ENCODE measurements at regions not wholly inside any gene's neighbourhood (a gene's known extent, or its start where the extent isn't known, plus 50 kb on each side); places are given as distances from the start of the nearest gene placed in this dataset.
"Not testable (repeated sequence)": the region's sequence is repeated elsewhere in the genome, so short reads cannot be mapped to it uniquely, and the experiment has no call there.

GRCh38 chr16:88248761-88249160 is 134.0 kb upstream of the ZNF469 start:
- H3K23ac ChIP-seq (ENCODE audit: insufficient read length); H2BK12ac ChIP-seq (ENCODE audit: low read depth, low read length); H3K27me3 ChIP-seq (replicated peaks in 1 of 4; ENCODE audit: control insufficient read depth in 3 of 4, extremely low read depth in 1 of 4, insufficient read depth in 3 of 4, low read length in 3 of 4); H2BK5ac ChIP-seq (ENCODE audit: low read depth, low read length); H4K91ac ChIP-seq (replicated peaks; ENCODE audit: insufficient read length, low read length); CTCF ChIA-PET (ENCODE audit: partially characterized antibody); H2BK120ac ChIP-seq (replicated peaks; ENCODE audit: low read depth, low read length); H3K9me3 ChIP-seq (ENCODE audit: insufficient read depth in 2 of 2, low read depth in 1 of 2, low read length in 1 of 2); H4K5ac ChIP-seq (ENCODE audit: insufficient read length, low read depth, low read length); H3K79me2 ChIP-seq (ENCODE audit: control insufficient read depth in 1 of 2, insufficient read depth in 2 of 2, low read length in 2 of 2); H3K4ac ChIP-seq (replicated peaks; ENCODE audit: insufficient read length, low read depth, low read length); H3K79me1 ChIP-seq (ENCODE audit: low read depth, low read length); H3K4me1 ChIP-seq (replicated peaks in 1 of 4; ENCODE audit: control insufficient read depth in 3 of 4, insufficient read depth in 4 of 4, low read length in 3 of 4); H4K20me1 ChIP-seq (replicated peaks in 1 of 2; ENCODE audit: control insufficient read depth in 1 of 2, insufficient read depth in 2 of 2, low read length in 2 of 2); H4K8ac ChIP-seq (ENCODE audit: extremely low read depth, insufficient read depth, low read length); H3K36me3 ChIP-seq (ENCODE audit: control insufficient read depth in 2 of 4, insufficient read depth in 4 of 4, low read length in 3 of 4); H2AFZ ChIP-seq (ENCODE audit: low read length); H2BK20ac ChIP-seq (ENCODE audit: low read length); H2BK15ac ChIP-seq (ENCODE audit: low read length); DNase-seq (ENCODE audit: low read depth in 1 of 2, low spot score in 2 of 2); H3K27ac ChIP-seq (ENCODE audit: low read depth, low read length); H2AK5ac ChIP-seq (ENCODE audit: low read depth, low read length); H3K9ac ChIP-seq (replicated peaks in 1 of 4; ENCODE audit: extremely low read depth in 1 of 4, low read depth in 3 of 4, low read length in 3 of 4); H3K23me2 ChIP-seq (ENCODE audit: low read depth, low read length); H3K4me3 ChIP-seq (ENCODE audit: extremely low read depth in 1 of 4, insufficient read depth in 2 of 4, low read depth in 3 of 4, low read length in 4 of 4); H3K56ac ChIP-seq (replicated peaks; ENCODE audit: insufficient read length, low read depth, low read length); H3K18ac ChIP-seq (ENCODE audit: extremely low read depth, low read length); H3K4me2 ChIP-seq (ENCODE audit: insufficient read depth in 1 of 2, low read depth in 2 of 2, low read length in 2 of 2); FAIRE-seq; H3K14ac ChIP-seq (ENCODE audit: insufficient read length): not testable (repeated sequence)
- 88% methylated on average over 9 of the region's 9 CpGs; no CpG with 5 or more reads in 1 of the 2 experiments for WGBS, 2 experiments (ENCODE audit: extremely low coverage in 1 of 2, insufficient coverage in 1 of 2, insufficient read length in 1 of 2, insufficient replicate concordance in 2 of 2, low coverage in 1 of 2, low lambda C conversion rate in 2 of 2, missing lambda C conversion rate in 1 of 2)
- POLR2A ChIA-PET (ENCODE audit: partially characterized antibody) = interaction anchor here (1.0 kb wide), 1 partner anchor 26 kb away, joined by 4 read pairs; no protein-coding TSS in a partner anchor

DNA sequence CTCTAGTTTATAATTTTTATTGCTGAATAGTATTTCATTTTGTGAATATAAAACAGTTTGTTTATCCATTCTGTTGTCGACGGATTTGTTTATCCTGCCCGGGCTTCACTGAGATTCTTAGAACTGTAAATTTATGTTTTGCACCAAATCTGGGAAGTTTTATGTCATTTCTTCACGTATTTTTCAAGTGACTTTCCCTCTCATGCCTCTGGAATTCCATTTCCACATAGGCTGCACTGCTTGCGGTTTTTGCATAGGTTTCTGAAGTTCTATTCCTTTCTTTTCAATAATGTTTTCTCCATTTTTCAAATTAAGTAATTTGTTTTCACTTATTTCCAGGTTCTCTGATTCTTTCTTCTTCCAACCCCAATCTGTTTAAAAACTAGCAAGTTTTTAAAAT is 132.4 kb upstream of the ZNF469 start:
- not testable (repeated sequence) for H4K5ac ChIP-seq (ENCODE audit: insufficient read length, low read depth, low read length); H3K18ac ChIP-seq (ENCODE audit: extremely low read depth, low read length)

More for the DNA sequence above, 132.4 kb upstream of the ZNF469 start:
- H2AK5ac ChIP-seq (ENCODE audit: low read depth, low read length); H3K79me1 ChIP-seq (ENCODE audit: low read depth, low read length); H3K23me2 ChIP-seq (ENCODE audit: low read depth, low read length); FAIRE-seq; H3K4me1 ChIP-seq (replicated peaks in 1 of 4; ENCODE audit: control insufficient read depth in 3 of 4, insufficient read depth in 4 of 4, low read length in 3 of 4); H3K4me3 ChIP-seq (ENCODE audit: extremely low read depth in 1 of 4, insufficient read depth in 2 of 4, low read depth in 3 of 4, low read length in 4 of 4); H2BK20ac ChIP-seq (ENCODE audit: low read length); H3K79me2 ChIP-seq (ENCODE audit: control insufficient read depth in 1 of 2, insufficient read depth in 2 of 2, low read length in 2 of 2); H2BK120ac ChIP-seq (replicated peaks; ENCODE audit: low read depth, low read length); H3K27ac ChIP-seq (ENCODE audit: low read depth, low read length); H3K14ac ChIP-seq (ENCODE audit: insufficient read length); H3K56ac ChIP-seq (replicated peaks; ENCODE audit: insufficient read length, low read depth, low read length); POLR2A ChIA-PET (ENCODE audit: partially characterized antibody); H3K9me3 ChIP-seq (ENCODE audit: insufficient read depth in 2 of 2, low read depth in 1 of 2, low read length in 1 of 2); H3K4me2 ChIP-seq (ENCODE audit: insufficient read depth in 1 of 2, low read depth in 2 of 2, low read length in 2 of 2); H4K91ac ChIP-seq (replicated peaks; ENCODE audit: insufficient read length, low read length); H3K4ac ChIP-seq (replicated peaks; ENCODE audit: insufficient read length, low read depth, low read length); DNase-seq (ENCODE audit: low read depth in 1 of 2, low spot score in 2 of 2); H3K36me3 ChIP-seq (ENCODE audit: control insufficient read depth in 2 of 4, insufficient read depth in 4 of 4, low read length in 3 of 4); H4K20me1 ChIP-seq (replicated peaks in 1 of 2; ENCODE audit: control insufficient read depth in 1 of 2, insufficient read depth in 2 of 2, low read length in 2 of 2); H3K23ac ChIP-seq (ENCODE audit: insufficient read length); H2AFZ ChIP-seq (ENCODE audit: low read length); H2BK12ac ChIP-seq (ENCODE audit: low read depth, low read length); H3K9ac ChIP-seq (replicated peaks in 1 of 4; ENCODE audit: extremely low read depth in 1 of 4, low read depth in 3 of 4, low read length in 3 of 4); H2BK5ac ChIP-seq (ENCODE audit: low read depth, low read length); H2BK15ac ChIP-seq (ENCODE audit: low read length); H4K8ac ChIP-seq (ENCODE audit: extremely low read depth, insufficient read depth, low read length); H3K27me3 ChIP-seq (replicated peaks in 1 of 4; ENCODE audit: control insufficient read depth in 3 of 4, extremely low read depth in 1 of 4, insufficient read depth in 3 of 4, low read length in 3 of 4): not testable (repeated sequence)
- WGBS, 2 experiments (ENCODE audit: extremely low coverage in 1 of 2, insufficient coverage in 1 of 2, insufficient read length in 1 of 2, insufficient replicate concordance in 2 of 2, low coverage in 1 of 2, low lambda C conversion rate in 2 of 2, missing lambda C conversion rate in 1 of 2) = 91% methylated on average over 5 of the region's 5 CpGs; no CpG with 5 or more reads in 1 of the 2 experiments
- CTCF ChIA-PET (ENCODE audit: partially characterized antibody) = interaction anchor here (0.9 kb wide), 1 partner anchor 35 kb away, joined by 3 read pairs; no protein-coding TSS in a partner anchor

Data from H1 (cell line).